HepG2 (cell line): ENCODE measurements at regions not wholly inside any gene's neighbourhood (a gene's known extent, or its start where the extent isn't known, plus 50 kb on each side); places are given as distances from the start of the nearest gene placed in this dataset.

Experiments used
- ATAC-seq: fragments of 200-7000 bp; cut with Tn5 transposase; 3 replicates; pipeline ENCODE4 v1.9.1; 2020; ENCODE audit warnings: mild to moderate bottlenecking, moderate library complexity
- BruUV-seq: library from RNA; stranded (reverse); fragments of 400-500 nt; replicated peaks from 2 replicates; lab custom pipeline; 2021; lab: Mats Ljungman, UMichigan
- CTCF ChIA-PET: fragments of 300-600 bp; formaldehyde crosslinking; extraction: SDS; loops from one replicate; lab custom pipeline; 2021; ENCODE audit warnings: low total read pairs, inconsistent platforms, low intra/inter-chr PET ratio; lab: Yijun Ruan, JAX
- POLR2A ChIA-PET: fragments of 350-600 bp; sonication (Branson Sonifier 250); formaldehyde crosslinking; loops from one replicate; lab custom pipeline; 2020; ENCODE audit warnings: antibody characterized with exemption, inconsistent platforms; lab: Yijun Ruan, JAX
- DNase-seq: peaks from one replicate; pipeline ENCODE4 v3.0.0-alpha.2; 2015; ENCODE audit warnings: low spot score
- FAIRE-seq: peaks from 3 replicates; lab custom pipeline; 2011; peaks lifted over from hg19 to GRCh38; lab: Jason Lieb, UNC
- H2AFZ ChIP-seq: one replicate; pipeline ENCODE4 v1.6.1; 2011; ENCODE audit warnings: low read length, inconsistent platforms
- H3K27ac ChIP-seq: fragments of 300-600 bp; 3 replicates; pipeline ENCODE4 v1.8.0; 2011; ENCODE audit warnings: mixed run types, mild to moderate bottlenecking, mixed read lengths, low read length, inconsistent platforms; ENCODE audit not compliant: insufficient read depth; ENCODE audit errors: extremely low read length
- H3K27me3 ChIP-seq, 2 experiments: fragments of 200-600 bp in 1 of 2; 2 replicates in 1 of 2; 3 replicates in 1 of 2; pipeline versions ENCODE4 v1.6.0 to v1.8.0; 2011; ENCODE audit warnings: low read length in 2 of 2, mild to moderate bottlenecking in 2 of 2, moderate library complexity in 2 of 2, inconsistent platforms in 1 of 2; ENCODE audit not compliant: insufficient read depth in 2 of 2, control insufficient read depth in 1 of 2
- H3K36me3 ChIP-seq, 2 experiments: fragments of 200-600 bp in 1 of 2; replicated peaks in 1 of 2; 2 replicates in 1 of 2; 3 replicates in 1 of 2; pipeline versions ENCODE4 v1.5.1 to v1.8.0; 2011; ENCODE audit warnings: low read length in 2 of 2, inconsistent platforms in 1 of 2; ENCODE audit not compliant: insufficient read depth in 2 of 2, control insufficient read depth in 1 of 2
- H3K4me1 ChIP-seq: 2 replicates; pipeline ENCODE4 v1.5.1; 2012; ENCODE audit warnings: low read length, inconsistent platforms; ENCODE audit not compliant: insufficient read depth
- H3K4me2 ChIP-seq: 2 replicates; pipeline ENCODE4 v1.6.0; 2011; ENCODE audit warnings: low read depth, low read length, inconsistent platforms
- H3K4me3 ChIP-seq, 3 experiments: fragments of 200-600 bp in 1 of 3; sonication (generic), shearing (Covaris generic) in 1 of 3; replicated peaks in 1 of 3; 2 replicates each; pipeline ENCODE4 v1.5.1; 2011 to 2016; ENCODE audit warnings: low read length in 3 of 3, inconsistent platforms in 2 of 3, low read depth in 2 of 3, mild to moderate bottlenecking in 2 of 3, control low read depth in 1 of 3, mixed read lengths in 1 of 3; ENCODE audit not compliant: insufficient read depth in 1 of 3
- H3K79me2 ChIP-seq: one replicate; pipeline ENCODE4 v1.6.1; 2011; ENCODE audit warnings: low read length, inconsistent platforms; ENCODE audit not compliant: insufficient read depth
- H3K9ac ChIP-seq: 2 replicates; pipeline ENCODE4 v1.6.0; 2011; ENCODE audit warnings: mild to moderate bottlenecking, low read depth, low read length, inconsistent platforms; ENCODE audit not compliant: insufficient read depth
- H3K9me3 ChIP-seq: 2 replicates; pipeline ENCODE4 v1.5.1; 2012; ENCODE audit warnings: mild to moderate bottlenecking, low read length
- H4K20me1 ChIP-seq: 2 replicates; pipeline ENCODE4 v1.6.0; 2011; ENCODE audit warnings: inconsistent platforms, mild to moderate bottlenecking, low read length, moderate library complexity; ENCODE audit not compliant: insufficient read depth
- ARNTL ChIP-seq: sonication (generic); formaldehyde crosslinking; IDR thresholded peaks from 2 replicates; pipeline ENCODE4 v1.4.0; 2020; ENCODE audit warnings: mild to moderate bottlenecking, missing genetic modification reagents
- ATF4 ChIP-seq, 2 experiments: fragments of 450-650 bp in 1 of 2; sonication (generic) in 1 of 2; formaldehyde crosslinking; IDR thresholded peaks; 2 replicates each; pipeline versions ENCODE4 v1.5.0 to v1.8.0; 2020 to 2022; ENCODE audit warnings: mild to moderate bottlenecking in 1 of 2, missing genetic modification reagents in 1 of 2
- CCDC6 ChIP-seq: sonication (generic); formaldehyde crosslinking; IDR thresholded peaks from 2 replicates; pipeline ENCODE4 v1.8.1; 2022; ENCODE audit warnings: mild to moderate bottlenecking, missing genetic modification reagents, moderate library complexity
- CREBL2 ChIP-seq: sonication (generic); formaldehyde crosslinking; IDR thresholded peaks from 2 replicates; pipeline ENCODE4 v1.8.1; 2023; ENCODE audit warnings: missing genetic modification reagents, mild to moderate bottlenecking, borderline replicate concordance
- JUNB ChIP-seq: sonication (generic); formaldehyde crosslinking; IDR thresholded peaks from 2 replicates; pipeline ENCODE4 v1.8.0; 2022; ENCODE audit warnings: missing genetic modification reagents, mild to moderate bottlenecking, borderline replicate concordance
- MTF2 ChIP-seq: sonication (generic); formaldehyde crosslinking; IDR thresholded peaks from 2 replicates; pipeline ENCODE4 v1.5.0; 2020; ENCODE audit warnings: missing genetic modification reagents, borderline replicate concordance
- TBX2 ChIP-seq: sonication (generic); formaldehyde crosslinking; IDR thresholded peaks from 2 replicates; pipeline ENCODE4 v1.5.0; 2020; ENCODE audit warnings: missing genetic modification reagents, mild to moderate bottlenecking, borderline replicate concordance
- THAP11 ChIP-seq: IDR thresholded peaks from 2 replicates; pipeline ENCODE4 v1.6.1; 2016; ENCODE audit warnings: missing biosample characterization, missing genetic modification reagents
- TP53 ChIP-seq: sonication (generic); formaldehyde crosslinking; conservative IDR thresholded peaks from 2 replicates; pipeline ENCODE4 v1.4.0; 2020; ENCODE audit warnings: missing genetic modification reagents
- TRIM24 ChIP-seq: sonication (generic); formaldehyde crosslinking; IDR thresholded peaks from 2 replicates; pipeline ENCODE4 v1.8.0; 2022; ENCODE audit warnings: mild to moderate bottlenecking, missing genetic modification reagents
- ZMYM3 ChIP-seq: sonication (generic); formaldehyde crosslinking; IDR thresholded peaks from 2 replicates; pipeline ENCODE4 v1.5.1; 2020; ENCODE audit warnings: mild to moderate bottlenecking, missing genetic modification reagents
- ZNF101 ChIP-seq: sonication (generic); formaldehyde crosslinking; IDR thresholded peaks from 2 replicates; pipeline ENCODE4 v1.4.0; 2020; ENCODE audit warnings: mild to moderate bottlenecking, low read depth, missing genetic modification reagents, borderline replicate concordance
- ZNF12 ChIP-seq: sonication (generic); formaldehyde crosslinking; IDR thresholded peaks from 2 replicates; pipeline ENCODE4 v1.5.0; 2020; ENCODE audit warnings: missing genetic modification reagents
- ZNF362 ChIP-seq: sonication (generic); formaldehyde crosslinking; IDR thresholded peaks from 2 replicates; pipeline ENCODE4 v1.4.0; 2020; ENCODE audit warnings: missing genetic modification reagents, mild to moderate bottlenecking, borderline replicate concordance
- ZNF496 ChIP-seq: sonication (generic); formaldehyde crosslinking; IDR thresholded peaks from 2 replicates; pipeline ENCODE4 v1.8.1; 2023; ENCODE audit warnings: mild to moderate bottlenecking, moderate library complexity, missing genetic modification reagents; ENCODE audit not compliant: insufficient replicate concordance
- ZNF543 ChIP-seq: sonication (generic); formaldehyde crosslinking; IDR thresholded peaks from 2 replicates; pipeline ENCODE4 v1.4.0; 2020; ENCODE audit warnings: mild to moderate bottlenecking, missing genetic modification reagents
- ZNF569 ChIP-seq: sonication (generic); formaldehyde crosslinking; IDR thresholded peaks from 2 replicates; pipeline ENCODE4 v1.5.0; 2020; ENCODE audit warnings: mild to moderate bottlenecking, missing genetic modification reagents, moderate library complexity, borderline replicate concordance
- ZNF619 ChIP-seq: sonication (generic); formaldehyde crosslinking; IDR thresholded peaks from 2 replicates; pipeline ENCODE4 v1.4.0; 2020; ENCODE audit warnings: mild to moderate bottlenecking, missing genetic modification reagents
- ZNF660 ChIP-seq: sonication (generic); formaldehyde crosslinking; IDR thresholded peaks from 2 replicates; pipeline ENCODE4 v1.5.1; 2020; ENCODE audit warnings: mild to moderate bottlenecking, low read depth, missing genetic modification reagents, borderline replicate concordance
- WGBS: methylation state at CpG from one replicate; pipeline ENCODE4 v1.1.6; 2017; ENCODE audit warnings: low lambda C conversion rate; 5-methylcytosine and 5-hydroxymethylcytosine counted together
- in situ Hi-C: cut with HindIII; loops from 2 replicates; pipeline ENCODE4 v1.10.0; 2017; ENCODE audit warnings: low pct_unique_long_range_greater_than_20kb; ENCODE audit not compliant: extremely low pct_ligation_motif_present
- intact Hi-C: fragments of 100-400 bp; cut with micrococcal nuclease; formaldehyde crosslinking; loops from one replicate; pipeline ENCODE4 v1.10.0; 2022; ENCODE audit not compliant: unreplicated experiment
- TF ChIP-seq, protein P1 (sequence below): sonication (generic); formaldehyde crosslinking; IDR thresholded peaks from 2 replicates; pipeline ENCODE4 v1.9.0; 2021; ENCODE audit warnings: missing genetic modification reagents, borderline replicate concordance

DNA sequence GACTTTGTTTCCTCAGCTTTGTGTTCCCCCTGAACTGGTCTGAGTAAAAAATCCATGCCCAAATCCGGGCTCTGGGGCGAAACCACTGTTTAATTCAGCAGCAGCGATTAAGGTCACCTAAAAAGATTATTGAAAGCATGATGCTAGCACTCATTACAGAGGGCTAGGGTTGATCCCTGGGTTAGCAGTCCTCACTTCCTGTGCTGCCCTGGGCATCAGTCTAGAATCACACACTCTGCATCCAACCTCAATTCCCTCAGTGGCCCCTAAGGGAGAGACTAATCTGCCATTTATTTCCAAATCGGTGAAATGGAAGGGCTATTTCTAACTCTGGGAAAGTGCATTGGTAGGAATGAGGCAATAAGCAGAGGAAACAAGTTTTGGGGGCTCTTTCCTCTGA is 107.2 kb downstream of the BTG1 start:
- Histone ChIP-seq H3K79me2 (no peaks in the 10 kb centered on the region), H3K4me3 (no peak overlapping the region), H4K20me1 (no peaks in the 10 kb centered on the region)
- ATAC-seq = no peak
- no peak for TF ChIP-seq TRIM24
- no peak for TF ChIP-seq ARNTL (CRISPR knock-in tag)
- TF ChIP-seq ZNF569 (CRISPR knock-in tag) = no peak
- TF ChIP-seq TP53 (CRISPR knock-in tag) = no peak
- TF ChIP-seq CREBL2 (CRISPR knock-in tag) = no peak
- TF ChIP-seq, protein P1, sequence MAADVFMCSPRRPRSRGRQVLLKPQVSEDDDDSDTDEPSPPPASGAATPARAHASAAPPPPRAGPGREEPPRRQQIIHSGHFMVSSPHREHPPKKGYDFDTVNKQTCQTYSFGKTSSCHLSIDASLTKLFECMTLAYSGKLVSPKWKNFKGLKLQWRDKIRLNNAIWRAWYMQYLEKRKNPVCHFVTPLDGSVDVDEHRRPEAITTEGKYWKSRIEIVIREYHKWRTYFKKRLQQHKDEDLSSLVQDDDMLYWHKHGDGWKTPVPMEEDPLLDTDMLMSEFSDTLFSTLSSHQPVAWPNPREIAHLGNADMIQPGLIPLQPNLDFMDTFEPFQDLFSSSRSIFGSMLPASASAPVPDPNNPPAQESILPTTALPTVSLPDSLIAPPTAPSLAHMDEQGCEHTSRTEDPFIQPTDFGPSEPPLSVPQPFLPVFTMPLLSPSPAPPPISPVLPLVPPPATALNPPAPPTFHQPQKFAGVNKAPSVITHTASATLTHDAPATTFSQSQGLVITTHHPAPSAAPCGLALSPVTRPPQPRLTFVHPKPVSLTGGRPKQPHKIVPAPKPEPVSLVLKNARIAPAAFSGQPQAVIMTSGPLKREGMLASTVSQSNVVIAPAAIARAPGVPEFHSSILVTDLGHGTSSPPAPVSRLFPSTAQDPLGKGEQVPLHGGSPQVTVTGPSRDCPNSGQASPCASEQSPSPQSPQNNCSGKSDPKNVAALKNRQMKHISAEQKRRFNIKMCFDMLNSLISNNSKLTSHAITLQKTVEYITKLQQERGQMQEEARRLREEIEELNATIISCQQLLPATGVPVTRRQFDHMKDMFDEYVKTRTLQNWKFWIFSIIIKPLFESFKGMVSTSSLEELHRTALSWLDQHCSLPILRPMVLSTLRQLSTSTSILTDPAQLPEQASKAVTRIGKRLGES = no peak
- TF ChIP-seq ZNF362 (CRISPR knock-in tag) = no peak
- no peak for TF ChIP-seq ZNF496
- TF ChIP-seq ZNF543 (CRISPR knock-in tag) = no peak
- TF ChIP-seq TBX2 (CRISPR knock-in tag) = no peak
- no peak for TF ChIP-seq JUNB
- no peak for TF ChIP-seq MTF2
- no peak for TF ChIP-seq ZMYM3 (CRISPR knock-in tag)
- TF ChIP-seq ZNF101 (CRISPR knock-in tag) = no peak
- TF ChIP-seq CCDC6 (CRISPR knock-in tag) = no peak
- no peak for TF ChIP-seq ZNF660 (CRISPR knock-in tag)
- TF ChIP-seq ATF4 (CRISPR knock-in tag; IDR thresholded peaks at IDR 0.05) = no peak
- no peak for TF ChIP-seq ZNF619 (CRISPR knock-in tag)
- TF ChIP-seq THAP11 = no peak
- TF ChIP-seq ZNF12 (CRISPR knock-in tag) = no peak
- TF ChIP-seq, all 625 proteins: peak for 0
- ChIA-PET CTCF (no interaction called here), POLR2A (no interaction called here)
- WGBS = 55% methylated on average over 4 of the region's 4 CpGs
- Histone ChIP-seq H3K9ac (no peak overlapping the region), H3K27me3 (no peaks in the 10 kb centered on the region), H3K27ac (no peak overlapping the region), H3K9me3 (no peaks in the 10 kb centered on the region), H3K4me1 (peaks cover 32% of the 10 kb centered on the region), H2AFZ (no peak overlapping the region), H3K4me2 (no peak overlapping the region), H3K36me3 (no peaks in the 10 kb centered on the region)
- no TSS peak for BruUV-seq
- DNase-seq = no peak
- FAIRE-seq = no peak
- in situ Hi-C loops (no loop called here), intact Hi-C loops (loop anchor here (10.0 kb wide), 1 partner anchor 106 kb away; the partner anchor contains the start of gene BTG1)
